ENCODE measurements at regions not wholly inside any gene's neighbourhood (a gene's known extent, or its start where the extent isn't known, plus 50 kb on each side); places are given as distances from the start of the nearest gene placed in this dataset.

DNA sequence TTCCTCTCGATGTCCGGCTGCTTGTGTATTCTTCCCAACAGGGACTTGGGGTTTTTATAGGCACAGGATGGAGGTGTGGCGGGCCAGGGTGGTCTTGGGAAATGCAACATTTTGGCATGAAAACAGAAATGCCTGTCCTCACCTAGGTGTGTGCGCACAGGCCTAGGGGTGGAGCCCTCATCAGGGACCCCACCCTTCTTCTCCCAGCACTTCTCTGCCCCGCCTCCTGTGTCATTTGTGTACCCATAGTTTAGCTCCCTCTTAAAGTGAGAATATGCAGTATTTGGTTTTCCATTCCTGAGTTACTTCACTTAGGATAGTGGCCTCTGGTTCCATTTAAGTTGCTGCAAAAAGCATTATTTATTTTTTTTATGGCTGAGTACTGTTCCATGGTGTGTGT is 90.2 kb upstream of the ITGB1 start:
- no peak overlapping the region for H3K27ac Mint-ChIP-seq
- no peaks in the 10 kb centered on the region for H3K4me1 Mint-ChIP-seq
- no peaks in the 10 kb centered on the region for H3K9me3 Mint-ChIP-seq
- no peaks in the 10 kb centered on the region for H3K27me3 Mint-ChIP-seq
- no peak for DNase-seq
- H3K4me3 Mint-ChIP-seq = no peak overlapping the region
- CTCF ChIA-PET = interaction anchor here (0.7 to 1.2 kb wide), 3 partner anchors 13 to 84 kb away, joined by 3 read pairs; no protein-coding TSS in a partner anchor
- no peaks in the 10 kb centered on the region for H3K36me3 Mint-ChIP-seq

DNA sequence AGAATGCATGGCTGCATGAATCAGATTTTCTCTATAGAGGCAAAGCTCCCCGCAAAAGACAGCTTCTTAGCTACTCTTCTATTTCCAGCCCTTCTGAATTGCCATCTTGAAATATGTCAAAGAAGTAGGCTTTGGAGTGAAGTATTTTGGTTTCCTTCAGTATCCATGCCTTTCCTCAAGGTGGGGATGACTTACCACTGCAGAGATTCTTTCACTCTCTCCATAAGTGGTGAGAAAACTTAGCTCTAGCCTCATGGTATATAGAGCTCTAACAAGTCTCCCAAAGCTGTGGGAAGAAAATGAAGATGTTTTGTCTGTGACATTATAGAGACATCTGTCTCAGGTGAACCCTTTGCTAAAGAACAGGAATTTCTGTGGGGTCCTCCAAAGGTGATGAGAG is 89.6 kb upstream of the ITGB1 start:
- no peak overlapping the region for H3K4me3 Mint-ChIP-seq
- CTCF ChIA-PET = interaction anchor here (0.7 to 1.2 kb wide), 3 partner anchors 13 to 84 kb away, joined by 3 read pairs; no protein-coding TSS in a partner anchor
- no peaks in the 10 kb centered on the region for H3K9me3 Mint-ChIP-seq
- no peak for DNase-seq
- H3K36me3 Mint-ChIP-seq = no peaks in the 10 kb centered on the region
- no peaks in the 10 kb centered on the region for H3K4me1 Mint-ChIP-seq
- H3K27ac Mint-ChIP-seq = no peak overlapping the region
- no peaks in the 10 kb centered on the region for H3K27me3 Mint-ChIP-seq

GRCh38 chr10:33046792-33047191 is 88.8 kb upstream of the ITGB1 start:
- H3K4me1 Mint-ChIP-seq = no peaks in the 10 kb centered on the region
- H3K36me3 Mint-ChIP-seq = no peaks in the 10 kb centered on the region
- CTCF ChIA-PET = no interaction called here
- H3K27ac Mint-ChIP-seq = no peak overlapping the region
- H3K27me3 Mint-ChIP-seq = no peaks in the 10 kb centered on the region
- DNase-seq = no peak
- no peak overlapping the region for H3K4me3 Mint-ChIP-seq
- H3K9me3 Mint-ChIP-seq = no peaks in the 10 kb centered on the region

- Mint-ChIP-seq H3K27me3 (peaks cover 8% of the 10 kb centered on the region), H3K36me3 (no peaks in the 10 kb centered on the region)
- CTCF ChIA-PET = no interaction called here
Observed at GRCh38 chr10:33045421-33045820, 87.4 kb upstream of the ITGB1 start.

GRCh38 chr10:33042565-33042964 is 84.5 kb upstream of the ITGB1 start:
- peaks cover 8% of the 10 kb centered on the region for H3K27me3 Mint-ChIP-seq
- DNase-seq = no peak
- CTCF ChIA-PET = no interaction called here
- no peak overlapping the region for H3K4me3 Mint-ChIP-seq
- no peaks in the 10 kb centered on the region for H3K4me1 Mint-ChIP-seq
- no peak overlapping the region for H3K27ac Mint-ChIP-seq
- no peaks in the 10 kb centered on the region for H3K36me3 Mint-ChIP-seq
- no peaks in the 10 kb centered on the region for H3K9me3 Mint-ChIP-seq

More at GRCh38 chr10:33045421-33045820, 87.4 kb upstream of the ITGB1 start:
- no peaks in the 10 kb centered on the region for H3K9me3 Mint-ChIP-seq
- no peak for DNase-seq
- no peak overlapping the region for H3K27ac Mint-ChIP-seq
- no peak overlapping the region for H3K4me3 Mint-ChIP-seq
- no peaks in the 10 kb centered on the region for H3K4me1 Mint-ChIP-seq

- Mint-ChIP-seq H3K4me3 (no peak overlapping the region), H3K4me1 (no peaks in the 10 kb centered on the region), H3K27ac (no peak overlapping the region), H3K27me3 (peaks cover 8% of the 10 kb centered on the region), H3K36me3 (no peaks in the 10 kb centered on the region), H3K9me3 (no peaks in the 10 kb centered on the region)
- DNase-seq = no peak
- CTCF ChIA-PET = no interaction called here
Observed at GRCh38 chr10:33041783-33042437, 83.9 kb upstream of the ITGB1 start.

DNA sequence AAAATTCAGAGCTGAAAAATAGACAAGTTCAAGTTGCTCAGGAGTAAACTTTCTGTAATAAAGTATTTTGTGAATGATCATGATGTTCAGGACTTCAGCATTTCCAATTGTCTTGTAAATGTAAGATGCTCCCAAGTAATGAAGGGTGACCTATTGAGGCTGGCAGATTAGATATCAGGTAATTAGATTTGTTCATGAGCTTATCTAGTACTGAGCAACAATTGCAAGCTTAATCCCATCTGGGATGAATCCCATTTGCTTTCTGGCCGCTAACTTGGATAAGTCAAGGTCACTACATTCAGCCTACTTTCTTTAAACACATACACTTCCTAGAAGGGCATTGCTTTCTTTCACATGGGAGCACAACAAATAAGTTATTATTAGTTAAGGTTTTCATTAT is 82.4 kb upstream of the ITGB1 start:
- CTCF ChIA-PET = interaction anchor here (0.9 kb wide), 1 partner anchor 114 kb away, joined by 3 read pairs; no protein-coding TSS in a partner anchor
- DNase-seq = no peak
- Mint-ChIP-seq H3K4me3 (no peak overlapping the region), H3K27ac (no peak overlapping the region), H3K9me3 (no peaks in the 10 kb centered on the region), H3K27me3 (peaks cover 8% of the 10 kb centered on the region), H3K4me1 (no peaks in the 10 kb centered on the region), H3K36me3 (no peaks in the 10 kb centered on the region)

DNA sequence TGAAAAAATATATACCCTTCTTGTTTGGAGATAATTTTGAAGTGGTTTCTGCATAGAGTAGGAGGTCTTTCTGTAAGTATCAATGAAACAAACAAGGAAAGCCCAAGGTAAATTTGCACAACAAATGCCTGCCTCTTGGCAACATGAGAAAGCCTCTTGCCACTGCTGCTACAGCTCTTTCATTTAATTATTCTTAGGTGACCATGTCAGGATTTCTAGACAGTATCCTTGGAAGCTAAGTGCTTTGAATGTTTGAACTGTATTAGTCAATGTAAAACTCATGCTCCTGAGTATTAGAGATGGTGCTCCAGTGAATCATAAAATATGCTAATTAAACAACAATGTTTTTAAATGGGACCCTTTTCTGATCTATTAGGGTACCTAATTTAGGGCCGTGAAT is 81.2 kb upstream of the ITGB1 start:
- no peaks in the 10 kb centered on the region for H3K9me3 Mint-ChIP-seq
- H3K4me3 Mint-ChIP-seq = no peak overlapping the region
- no peak overlapping the region for H3K27ac Mint-ChIP-seq
- no peaks in the 10 kb centered on the region for H3K36me3 Mint-ChIP-seq
- CTCF ChIA-PET = interaction anchor here (0.9 kb wide), 1 partner anchor 39 kb away, joined by 3 read pairs; no protein-coding TSS in a partner anchor
- H3K4me1 Mint-ChIP-seq = no peaks in the 10 kb centered on the region
- no peak for DNase-seq
- peaks cover 8% of the 10 kb centered on the region for H3K27me3 Mint-ChIP-seq

GRCh38 chr10:33038672-33039071 is 80.6 kb upstream of the ITGB1 start:
- H3K27me3 Mint-ChIP-seq = peaks cover 8% of the 10 kb centered on the region
- no peaks in the 10 kb centered on the region for H3K9me3 Mint-ChIP-seq
- no peak overlapping the region for H3K27ac Mint-ChIP-seq
- CTCF ChIA-PET = interaction anchor here (0.9 kb wide), 1 partner anchor 39 kb away, joined by 3 read pairs; no protein-coding TSS in a partner anchor
- no peaks in the 10 kb centered on the region for H3K36me3 Mint-ChIP-seq
- no peaks in the 10 kb centered on the region for H3K4me1 Mint-ChIP-seq
- no peak for DNase-seq
- no peak overlapping the region for H3K4me3 Mint-ChIP-seq

GRCh38 chr10:33037726-33038125 is 79.7 kb upstream of the ITGB1 start:
- Mint-ChIP-seq H3K9me3 (no peaks in the 10 kb centered on the region), H3K27ac (no peak overlapping the region), H3K4me3 (no peak overlapping the region), H3K4me1 (no peaks in the 10 kb centered on the region), H3K27me3 (peaks cover 8% of the 10 kb centered on the region), H3K36me3 (no peaks in the 10 kb centered on the region)
- DNase-seq = no peak
- CTCF ChIA-PET = no interaction called here

DNA sequence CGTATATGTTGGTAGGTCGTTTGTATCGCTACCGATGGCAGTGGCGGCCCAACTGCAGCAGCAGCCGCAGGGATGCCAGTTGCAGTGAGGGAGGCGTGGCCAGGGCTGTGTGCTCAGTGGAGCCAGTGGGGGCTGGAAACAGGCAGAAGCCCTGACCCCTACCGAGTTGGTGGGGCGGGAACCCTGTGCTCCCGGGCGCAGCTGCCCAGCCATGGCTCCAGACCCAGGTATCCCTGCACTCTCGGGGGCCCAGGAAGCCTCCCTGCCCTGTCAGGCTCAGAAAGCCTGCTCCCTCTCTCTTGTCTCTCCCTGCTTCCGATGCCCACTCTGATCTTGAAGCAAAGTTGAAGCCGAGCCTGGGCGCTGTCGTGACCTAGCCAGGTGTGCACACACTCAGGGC is 78.6 kb upstream of the ITGB1 start:
- DNase-seq = no peak
- no peaks in the 10 kb centered on the region for H3K4me1 Mint-ChIP-seq
- H3K27ac Mint-ChIP-seq = no peak overlapping the region
- H3K36me3 Mint-ChIP-seq = no peaks in the 10 kb centered on the region
- H3K9me3 Mint-ChIP-seq = no peaks in the 10 kb centered on the region
- peaks cover 8% of the 10 kb centered on the region for H3K27me3 Mint-ChIP-seq
- H3K4me3 Mint-ChIP-seq = no peak overlapping the region
- CTCF ChIA-PET = no interaction called here

- Mint-ChIP-seq H3K4me1 (no peaks in the 10 kb centered on the region), H3K27me3 (no peaks in the 10 kb centered on the region), H3K4me3 (no peak overlapping the region), H3K9me3 (no peaks in the 10 kb centered on the region), H3K36me3 (no peaks in the 10 kb centered on the region), H3K27ac (no peak overlapping the region)
- CTCF ChIA-PET = interaction anchor here (1.1 kb wide), 1 partner anchor 12 kb away, joined by 3 read pairs; no protein-coding TSS in a partner anchor
- no peak for DNase-seq
Observed at GRCh38 chr10:33035411-33035810, 77.4 kb upstream of the ITGB1 start.

DNA sequence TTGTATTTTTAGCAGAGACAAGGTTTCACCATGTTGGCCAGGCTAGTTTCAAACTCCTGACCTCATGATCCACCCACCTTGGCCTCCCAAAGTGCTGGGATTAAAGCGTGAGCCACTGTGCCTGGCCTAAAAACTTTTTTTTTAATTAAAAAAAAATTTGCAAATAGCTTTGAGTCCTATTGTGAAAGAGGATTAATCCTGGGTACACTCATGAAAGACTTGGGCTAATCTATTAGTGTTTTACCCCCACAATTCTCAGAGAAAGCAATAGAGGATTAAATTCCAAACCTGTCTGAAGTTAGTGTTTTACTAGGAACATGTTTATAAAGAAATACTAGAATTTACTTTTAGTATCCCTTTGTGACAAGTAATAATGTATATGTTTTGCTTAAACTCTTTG is 76.9 kb upstream of the ITGB1 start:
- no peaks in the 10 kb centered on the region for H3K27me3 Mint-ChIP-seq
- no peaks in the 10 kb centered on the region for H3K4me1 Mint-ChIP-seq
- no peak overlapping the region for H3K4me3 Mint-ChIP-seq
- H3K27ac Mint-ChIP-seq = no peak overlapping the region
- CTCF ChIA-PET = interaction anchor here (1.1 kb wide), 1 partner anchor 13 kb away, joined by 3 read pairs; no protein-coding TSS in a partner anchor
- no peak for DNase-seq
- no peaks in the 10 kb centered on the region for H3K36me3 Mint-ChIP-seq
- no peaks in the 10 kb centered on the region for H3K9me3 Mint-ChIP-seq

- H3K4me1 Mint-ChIP-seq = peaks cover 20% of the 10 kb centered on the region
- no peak for DNase-seq
- H3K4me3 Mint-ChIP-seq = no peak overlapping the region
- peaks cover 6% of the 10 kb centered on the region for H3K27me3 Mint-ChIP-seq
- H3K36me3 Mint-ChIP-seq = no peaks in the 10 kb centered on the region
- H3K27ac Mint-ChIP-seq = no peak overlapping the region
- CTCF ChIA-PET = interaction anchor here (0.5 kb wide), 1 partner anchor 622 kb away, joined by 4 read pairs; no protein-coding TSS in a partner anchor
- H3K9me3 Mint-ChIP-seq = no peaks in the 10 kb centered on the region
Observed at GRCh38 chr10:33032654-33033151, 74.7 kb upstream of the ITGB1 start.

All from activated naive CD4-positive, alpha-beta T cell treated with anti-CD3 and anti-CD28 coated beads, Interleukin-2, amount 10 ng/mL, durations not matched to agents 7 days and 5 days (primary cell).